ENCODE measurements at regions not wholly inside any gene's neighbourhood (a gene's known extent, or its start where the extent isn't known, plus 50 kb on each side); places are given as distances from the start of the nearest gene placed in this dataset.
"Not testable (repeated sequence)": the region's sequence is repeated elsewhere in the genome, so short reads cannot be mapped to it uniquely, and the experiment has no call there.

- TF ChIP-seq CTCF (IDR thresholded peaks at IDR 0.05), result no peak
- H3K36me3 Mint-ChIP-seq (ENCODE audit: low read depth), result no peaks in the 10 kb centered on the region
- H3K27me3 Mint-ChIP-seq (ENCODE audit: low read depth, poor library complexity), result no peaks in the 10 kb centered on the region
- H3K4me1 Mint-ChIP-seq, result peaks cover 5% of the 10 kb centered on the region
- DNase-seq, result no peak
- H3K9me3 Mint-ChIP-seq, result no peaks in the 10 kb centered on the region
- no peak overlapping the region for H3K27ac Mint-ChIP-seq
- H3K4me3 Mint-ChIP-seq, result no peak overlapping the region
These were observed 147.4 kb downstream of the ALDH8A1 start for GRCh38 chr6:134802426-134803058.

GRCh38 chr6:134797400-134798113, 152.3 kb downstream of the ALDH8A1 start:
- TF ChIP-seq CTCF (IDR thresholded peaks at IDR 0.05), result no peak
- Mint-ChIP-seq H3K36me3 (ENCODE audit: low read depth) (peaks cover 4% of the 10 kb centered on the region), H3K4me3 (no peak overlapping the region), H3K9me3 (peaks cover 18% of the 10 kb centered on the region), H3K27me3 (ENCODE audit: low read depth, poor library complexity) (no peaks in the 10 kb centered on the region), H3K27ac (no peak overlapping the region), H3K4me1 (peaks cover 9% of the 10 kb centered on the region)
- no peak for DNase-seq

DNA sequence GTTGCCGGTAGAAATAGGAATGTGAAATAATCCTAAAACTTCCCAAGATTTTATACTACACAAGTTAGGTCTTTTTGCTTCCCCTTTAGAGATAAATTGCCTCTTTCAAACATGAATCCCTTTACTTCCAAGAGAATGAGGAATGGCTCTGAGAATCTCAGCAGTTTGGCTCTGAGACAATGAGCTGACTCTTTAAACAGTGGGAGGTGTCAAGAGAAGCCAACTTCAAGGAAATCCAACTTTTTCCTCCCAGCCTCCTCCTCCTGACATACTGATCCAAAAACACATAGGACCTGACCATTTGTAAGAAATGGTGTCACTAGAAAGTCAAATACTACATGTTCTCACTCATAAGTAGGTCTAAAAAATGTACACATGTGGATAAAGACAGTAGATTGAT, 154.2 kb downstream of the ALDH8A1 start:
- Mint-ChIP-seq H3K9me3 (peaks cover 37% of the 10 kb centered on the region), H3K27ac (no peak overlapping the region), H3K27me3 (ENCODE audit: low read depth, poor library complexity) (no peaks in the 10 kb centered on the region), H3K4me3 (no peak overlapping the region), H3K36me3 (ENCODE audit: low read depth) (peaks cover 7% of the 10 kb centered on the region), H3K4me1 (peaks cover 9% of the 10 kb centered on the region)
- TF ChIP-seq CTCF (IDR thresholded peaks at IDR 0.05), result no peak
- DNase-seq, result no peak

- Mint-ChIP-seq H3K9me3 (peaks cover 44% of the 10 kb centered on the region), H3K4me3 (no peak overlapping the region), H3K4me1 (peaks cover 9% of the 10 kb centered on the region)
These were observed 154.9 kb downstream of the ALDH8A1 start for GRCh38 chr6:134795001-134795400.

GRCh38 chr6:134791243-134791843, 158.6 kb downstream of the ALDH8A1 start:
- H3K4me1 Mint-ChIP-seq; H3K36me3 Mint-ChIP-seq (ENCODE audit: low read depth); H3K4me3 Mint-ChIP-seq; H3K27ac Mint-ChIP-seq; H3K27me3 Mint-ChIP-seq (ENCODE audit: low read depth, poor library complexity); DNase-seq: not testable (repeated sequence)
- peaks cover 44% of the 10 kb centered on the region for H3K9me3 Mint-ChIP-seq

More at GRCh38 chr6:134795001-134795400, 154.9 kb downstream of the ALDH8A1 start:
- TF ChIP-seq CTCF (IDR thresholded peaks at IDR 0.05), result no peak
- no peaks in the 10 kb centered on the region for H3K27me3 Mint-ChIP-seq (ENCODE audit: low read depth, poor library complexity)
- H3K36me3 Mint-ChIP-seq (ENCODE audit: low read depth), result peaks cover 7% of the 10 kb centered on the region
- DNase-seq, result no peak
- no peak overlapping the region for H3K27ac Mint-ChIP-seq

GRCh38 chr6:134787261-134787877, 162.5 kb downstream of the ALDH8A1 start:
- Mint-ChIP-seq H3K27ac (no peak overlapping the region), H3K4me3 (no peak overlapping the region), H3K27me3 (ENCODE audit: low read depth, poor library complexity) (peaks cover 3% of the 10 kb centered on the region), H3K36me3 (ENCODE audit: low read depth) (peaks cover 2% of the 10 kb centered on the region), H3K4me1 (no peaks in the 10 kb centered on the region), H3K9me3 (peaks cover 24% of the 10 kb centered on the region)
- no peak for DNase-seq
- TF ChIP-seq CTCF (IDR thresholded peaks at IDR 0.05), result no peak
